ENCODE measurements at regions not wholly inside any gene's neighbourhood (a gene's known extent, or its start where the extent isn't known, plus 50 kb on each side); places are given as distances from the start of the nearest gene placed in this dataset.

GRCh38 chr11:44403587-44404273, 93.8 kb upstream of the ALX4 start:
- H3K4me3 ChIP-seq, result no peak overlapping the region
- H3K27me3 ChIP-seq (ENCODE audit: low read depth), result peaks cover 10% of the 10 kb centered on the region
- intact Hi-C loops (cut with DNase I), result no loop called here
- H3K27ac ChIP-seq, result no peak overlapping the region
- no peaks in the 10 kb centered on the region for H3K36me3 ChIP-seq
- no peaks in the 10 kb centered on the region for H3K9me3 ChIP-seq
- no peaks in the 10 kb centered on the region for H3K4me1 ChIP-seq
- no peak for DNase-seq
- no peak for ATAC-seq
- TF ChIP-seq CTCF (IDR thresholded peaks at IDR 0.05), result no peak

- no peak for TF ChIP-seq CTCF (IDR thresholded peaks at IDR 0.05)
- intact Hi-C loops (cut with DNase I), result no loop called here
- Histone ChIP-seq H3K4me3 (no peak overlapping the region), H3K27ac (no peak overlapping the region), H3K27me3 (ENCODE audit: low read depth) (peaks cover 8% of the 10 kb centered on the region), H3K9me3 (no peaks in the 10 kb centered on the region), H3K36me3 (no peaks in the 10 kb centered on the region), H3K4me1 (no peaks in the 10 kb centered on the region)
- no peak for DNase-seq
- ATAC-seq, result no peak
Observed at GRCh38 chr11:44404301-44404700, 94.4 kb upstream of the ALX4 start.

GRCh38 chr11:44404736-44405395, 94.9 kb upstream of the ALX4 start:
- Histone ChIP-seq H3K4me1 (no peaks in the 10 kb centered on the region), H3K4me3 (no peak overlapping the region), H3K36me3 (no peaks in the 10 kb centered on the region), H3K9me3 (no peaks in the 10 kb centered on the region), H3K27ac (no peak overlapping the region), H3K27me3 (ENCODE audit: low read depth) (peaks cover 8% of the 10 kb centered on the region)
- intact Hi-C loops (cut with DNase I), result no loop called here
- ATAC-seq (no peak), DNase-seq (no peak)
- no peak for TF ChIP-seq CTCF (IDR thresholded peaks at IDR 0.05)

GRCh38 chr11:44407211-44407996, 97.5 kb upstream of the ALX4 start:
- H3K9me3 ChIP-seq, result no peaks in the 10 kb centered on the region
- DNase-seq (no peak), ATAC-seq (no peak)
- TF ChIP-seq CTCF (IDR thresholded peaks at IDR 0.05), result no peak
- intact Hi-C loops (cut with DNase I), result no loop called here
- H3K27ac ChIP-seq, result no peak overlapping the region
- H3K27me3 ChIP-seq (ENCODE audit: low read depth), result peaks cover 8% of the 10 kb centered on the region
- no peaks in the 10 kb centered on the region for H3K4me1 ChIP-seq
- no peaks in the 10 kb centered on the region for H3K36me3 ChIP-seq
- no peak overlapping the region for H3K4me3 ChIP-seq

GRCh38 chr11:44408141-44408540, 98.2 kb upstream of the ALX4 start:
- ATAC-seq (no peak), DNase-seq (no peak)
- H3K4me1 ChIP-seq, result no peaks in the 10 kb centered on the region
- H3K36me3 ChIP-seq, result no peaks in the 10 kb centered on the region
- intact Hi-C loops (cut with DNase I), result no loop called here
- no peaks in the 10 kb centered on the region for H3K9me3 ChIP-seq
- no peak overlapping the region for H3K4me3 ChIP-seq
- no peak for TF ChIP-seq CTCF (IDR thresholded peaks at IDR 0.05)
- H3K27me3 ChIP-seq (ENCODE audit: low read depth), result peaks cover 8% of the 10 kb centered on the region
- no peak overlapping the region for H3K27ac ChIP-seq
